ENCODE measurements at regions not wholly inside any gene's neighbourhood (a gene's known extent, or its start where the extent isn't known, plus 50 kb on each side); places are given as distances from the start of the nearest gene placed in this dataset.
"Not testable (repeated sequence)": the region's sequence is repeated elsewhere in the genome, so short reads cannot be mapped to it uniquely, and the experiment has no call there.

DNA sequence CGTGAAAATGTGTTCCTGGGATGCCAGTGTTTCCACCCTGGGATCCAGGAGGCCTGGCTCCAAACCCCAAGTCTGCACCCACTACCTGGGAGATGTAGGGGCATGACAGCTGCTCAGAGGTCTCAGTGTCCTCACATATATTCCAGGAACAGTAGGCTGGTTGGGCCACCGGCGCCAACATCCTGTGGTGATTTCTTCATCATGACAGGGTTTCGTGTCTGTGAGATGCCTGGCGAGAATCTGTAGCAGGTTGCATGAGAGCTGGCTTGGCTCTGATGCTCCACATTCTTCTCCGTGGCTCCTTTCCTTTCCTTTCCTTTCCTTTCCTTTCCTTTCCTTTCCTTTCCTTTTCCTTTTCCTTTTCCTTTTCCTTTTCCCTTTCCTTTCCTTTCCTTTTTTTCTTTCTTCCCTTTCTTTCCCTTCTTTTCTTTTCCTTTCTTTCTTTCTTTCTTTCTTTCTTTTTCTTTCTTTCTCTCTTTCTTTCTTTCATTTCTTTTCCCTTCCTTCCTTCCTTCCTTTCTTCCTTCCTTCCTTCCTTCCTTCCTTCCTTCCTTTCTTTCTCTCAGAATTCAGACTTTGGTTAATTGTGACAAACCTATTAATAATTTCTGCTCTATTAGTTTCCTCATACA is 87.6 kb upstream of the DPP6 start:
- H3K4me1 ChIP-seq (ENCODE audit: insufficient read depth, low read length); DNase-seq (ENCODE audit: low spot score); H3K4me2 ChIP-seq (ENCODE audit: low read depth, low read length); H3K36me3 ChIP-seq (replicated peaks in 1 of 2; ENCODE audit: control insufficient read depth in 1 of 2, insufficient read depth in 2 of 2, low read length in 2 of 2); H3K9ac ChIP-seq (ENCODE audit: insufficient read depth, low read depth, low read length); H3K9me3 ChIP-seq (ENCODE audit: low read length); H2AFZ ChIP-seq (ENCODE audit: low read length); H4K20me1 ChIP-seq (ENCODE audit: insufficient read depth, low read length); ATAC-seq; H3K27ac ChIP-seq (ENCODE audit: extremely low read length, insufficient read depth, low read length); H3K79me2 ChIP-seq (ENCODE audit: insufficient read depth, low read length); intact Hi-C loops (cut with micrococcal nuclease; ENCODE audit: unreplicated experiment); FAIRE-seq; H3K27me3 ChIP-seq (ENCODE audit: control insufficient read depth in 1 of 2, insufficient read depth in 2 of 2, low read length in 2 of 2); H3K4me3 ChIP-seq (replicated peaks in 1 of 3; ENCODE audit: insufficient read depth in 1 of 3, low read depth in 2 of 3, low read length in 3 of 3); BruUV-seq (replicated peaks); POLR2A ChIA-PET; in situ Hi-C loops (cut with HindIII; ENCODE audit: extremely low pct_ligation_motif_present, low pct_unique_long_range_greater_than_20kb); CTCF ChIA-PET (ENCODE audit: low intra/inter-chr PET ratio, low total read pairs): not testable (repeated sequence)
- WGBS (ENCODE audit: low lambda C conversion rate) = 25% methylated on average over 6 of the region's 6 CpGs

DNA sequence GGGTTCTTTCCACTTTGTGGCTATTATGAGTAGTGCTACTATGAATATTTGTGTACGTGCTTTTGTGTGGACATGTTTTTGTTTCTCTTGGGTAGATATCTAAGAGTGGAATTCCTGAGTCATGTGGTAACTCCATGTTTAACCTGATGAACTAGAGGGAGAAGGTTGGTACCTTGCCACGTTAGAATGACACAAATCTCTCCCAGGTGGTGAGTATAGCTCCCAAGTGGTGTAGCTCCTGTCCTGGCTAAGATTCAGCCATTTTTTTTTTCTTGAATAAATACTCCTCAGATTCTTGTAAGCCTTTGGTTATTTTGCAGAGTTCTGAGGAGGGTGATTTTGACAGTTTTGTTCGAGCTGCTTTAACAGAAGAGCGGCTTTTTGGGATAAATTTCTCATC is 83.2 kb upstream of the DPP6 start:
- H3K9ac ChIP-seq (ENCODE audit: insufficient read depth, low read depth, low read length); H3K9me3 ChIP-seq (ENCODE audit: low read length); H2AFZ ChIP-seq (ENCODE audit: low read length); CTCF ChIA-PET (ENCODE audit: low intra/inter-chr PET ratio, low total read pairs); POLR2A ChIA-PET; H3K4me1 ChIP-seq (ENCODE audit: insufficient read depth, low read length); ATAC-seq; H3K79me2 ChIP-seq (ENCODE audit: insufficient read depth, low read length); H3K27ac ChIP-seq (ENCODE audit: extremely low read length, insufficient read depth, low read length); in situ Hi-C loops (cut with HindIII; ENCODE audit: extremely low pct_ligation_motif_present, low pct_unique_long_range_greater_than_20kb); DNase-seq (ENCODE audit: low spot score); FAIRE-seq; H3K4me2 ChIP-seq (ENCODE audit: low read depth, low read length); BruUV-seq (replicated peaks); H3K4me3 ChIP-seq (replicated peaks in 1 of 3; ENCODE audit: insufficient read depth in 1 of 3, low read depth in 2 of 3, low read length in 3 of 3); intact Hi-C loops (cut with micrococcal nuclease; ENCODE audit: unreplicated experiment); H3K36me3 ChIP-seq (replicated peaks in 1 of 2; ENCODE audit: control insufficient read depth in 1 of 2, insufficient read depth in 2 of 2, low read length in 2 of 2); H4K20me1 ChIP-seq (ENCODE audit: insufficient read depth, low read length); H3K27me3 ChIP-seq (ENCODE audit: control insufficient read depth in 1 of 2, insufficient read depth in 2 of 2, low read length in 2 of 2): not testable (repeated sequence)
- 0% methylated on average over 3 of the region's 4 CpGs for WGBS (ENCODE audit: low lambda C conversion rate)

DNA sequence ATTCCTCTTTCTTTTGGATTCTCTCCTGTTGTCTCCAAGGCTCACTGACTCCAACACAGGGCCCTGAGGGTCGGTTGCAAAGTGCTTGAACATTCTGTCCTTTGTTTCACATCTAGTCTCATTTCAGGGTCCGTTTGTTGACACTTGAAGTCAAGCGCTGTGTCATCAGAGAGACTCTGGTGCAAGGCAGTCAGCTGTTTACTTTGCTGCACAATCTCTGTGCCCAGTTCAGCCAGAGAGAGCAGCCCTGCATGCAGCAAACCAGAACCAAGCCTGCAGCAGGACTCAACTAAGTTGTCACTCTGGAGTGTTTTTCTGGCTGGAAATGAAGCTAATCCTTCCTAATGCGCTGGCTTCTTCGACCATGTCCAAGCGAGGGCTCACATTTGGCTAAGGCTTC is 77.6 kb upstream of the DPP6 start:
- CTCF ChIA-PET (ENCODE audit: low intra/inter-chr PET ratio, low total read pairs); H3K4me1 ChIP-seq (ENCODE audit: insufficient read depth, low read length); H3K36me3 ChIP-seq (replicated peaks in 1 of 2; ENCODE audit: control insufficient read depth in 1 of 2, insufficient read depth in 2 of 2, low read length in 2 of 2); H3K79me2 ChIP-seq (ENCODE audit: insufficient read depth, low read length); POLR2A ChIA-PET; H2AFZ ChIP-seq (ENCODE audit: low read length); H4K20me1 ChIP-seq (ENCODE audit: insufficient read depth, low read length); BruUV-seq (replicated peaks); H3K27me3 ChIP-seq (ENCODE audit: control insufficient read depth in 1 of 2, insufficient read depth in 2 of 2, low read length in 2 of 2); intact Hi-C loops (cut with micrococcal nuclease; ENCODE audit: unreplicated experiment); H3K9me3 ChIP-seq (ENCODE audit: low read length); H3K9ac ChIP-seq (ENCODE audit: insufficient read depth, low read depth, low read length); H3K4me2 ChIP-seq (ENCODE audit: low read depth, low read length); H3K27ac ChIP-seq (ENCODE audit: extremely low read length, insufficient read depth, low read length); in situ Hi-C loops (cut with HindIII; ENCODE audit: extremely low pct_ligation_motif_present, low pct_unique_long_range_greater_than_20kb); H3K4me3 ChIP-seq (replicated peaks in 1 of 3; ENCODE audit: insufficient read depth in 1 of 3, low read depth in 2 of 3, low read length in 3 of 3); TF ChIP-seq FOXA1 (IDR thresholded peaks at IDR 0.05): not testable (repeated sequence)
- 23% methylated on average over 6 of the region's 6 CpGs for WGBS (ENCODE audit: low lambda C conversion rate)
- DNase-seq (ENCODE audit: low spot score) = peak; percentile 13
- peak; percentile 99 for ATAC-seq
- peak; percentile 95 for FAIRE-seq
- TF ChIP-seq FOXA1 (CRISPR knock-in tag; IDR thresholded peaks at IDR 0.05) = 0 out of 2 replicates have a peak, but pooled peaks have one; percentile 25
- peak; percentile 54 for TF ChIP-seq FOXA3 (CRISPR knock-in tag; IDR thresholded peaks at IDR 0.05)
- peak; percentile 15; the same call in 1 of the 2 replicates for TF ChIP-seq CEBPB (IDR thresholded peaks at IDR 0.05; ENCODE audit: borderline replicate concordance, low read depth, low read length)
- TF ChIP-seq, protein P1, sequence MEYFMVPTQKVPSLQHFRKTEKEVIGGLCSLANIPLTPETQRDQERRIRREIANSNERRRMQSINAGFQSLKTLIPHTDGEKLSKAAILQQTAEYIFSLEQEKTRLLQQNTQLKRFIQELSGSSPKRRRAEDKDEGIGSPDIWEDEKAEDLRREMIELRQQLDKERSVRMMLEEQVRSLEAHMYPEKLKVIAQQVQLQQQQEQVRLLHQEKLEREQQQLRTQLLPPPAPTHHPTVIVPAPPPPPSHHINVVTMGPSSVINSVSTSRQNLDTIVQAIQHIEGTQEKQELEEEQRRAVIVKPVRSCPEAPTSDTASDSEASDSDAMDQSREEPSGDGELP (IDR thresholded peaks at IDR 0.05; ENCODE audit: borderline replicate concordance, low read depth) = peak; percentile 67; the same call in 1 of the 2 replicates

DNA sequence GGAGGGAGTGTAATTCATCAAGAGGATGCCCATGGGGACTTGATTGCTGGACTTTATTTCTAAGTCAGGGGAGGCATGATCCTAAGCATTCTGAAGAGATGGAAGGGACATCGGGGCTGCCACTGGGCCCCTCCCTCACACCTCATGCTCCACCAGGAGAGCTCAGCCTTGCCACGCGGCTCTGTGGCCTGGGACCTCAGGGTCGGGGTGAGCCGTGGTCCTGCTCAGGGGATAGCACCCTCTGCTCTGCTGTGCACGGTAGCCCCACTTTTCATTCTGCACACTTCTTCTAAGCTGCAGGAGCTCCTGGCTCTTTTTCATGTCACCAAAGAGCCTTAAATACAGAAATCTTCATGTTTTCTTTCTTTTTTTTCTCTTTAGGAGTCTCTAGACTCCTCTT is 75.5 kb upstream of the DPP6 start:
- H3K27me3 ChIP-seq (ENCODE audit: control insufficient read depth in 1 of 2, insufficient read depth in 2 of 2, low read length in 2 of 2); H3K9ac ChIP-seq (ENCODE audit: insufficient read depth, low read depth, low read length); H3K36me3 ChIP-seq (replicated peaks in 1 of 2; ENCODE audit: control insufficient read depth in 1 of 2, insufficient read depth in 2 of 2, low read length in 2 of 2); H3K9me3 ChIP-seq (ENCODE audit: low read length); BruUV-seq (replicated peaks); in situ Hi-C loops (cut with HindIII; ENCODE audit: extremely low pct_ligation_motif_present, low pct_unique_long_range_greater_than_20kb); DNase-seq (ENCODE audit: low spot score); H2AFZ ChIP-seq (ENCODE audit: low read length); H3K4me3 ChIP-seq (replicated peaks in 1 of 3; ENCODE audit: insufficient read depth in 1 of 3, low read depth in 2 of 3, low read length in 3 of 3); H3K4me2 ChIP-seq (ENCODE audit: low read depth, low read length); POLR2A ChIA-PET; intact Hi-C loops (cut with micrococcal nuclease; ENCODE audit: unreplicated experiment); H3K79me2 ChIP-seq (ENCODE audit: insufficient read depth, low read length); CTCF ChIA-PET (ENCODE audit: low intra/inter-chr PET ratio, low total read pairs); ATAC-seq; H3K4me1 ChIP-seq (ENCODE audit: insufficient read depth, low read length); H4K20me1 ChIP-seq (ENCODE audit: insufficient read depth, low read length); FAIRE-seq; H3K27ac ChIP-seq (ENCODE audit: extremely low read length, insufficient read depth, low read length): not testable (repeated sequence)
- 0% methylated on average over 4 of the region's 6 CpGs for WGBS (ENCODE audit: low lambda C conversion rate)
